Endodermal cell (in vitro differentiated cells): ENCODE measurements at regions not wholly inside any gene's neighbourhood (a gene's known extent, or its start where the extent isn't known, plus 50 kb on each side); places are given as distances from the start of the nearest gene placed in this dataset.

Experiments
- DNase-seq: peaks from one replicate; pipeline ENCODE4 v3.0.0-alpha.2; 2017
- H3K27ac ChIP-seq: 2 replicates; pipeline ENCODE4 v1.5.1; 2013; ENCODE audit warnings: mild to moderate bottlenecking, low read depth, low read length, moderate library complexity
- H3K27me3 ChIP-seq: 2 replicates; pipeline ENCODE4 v1.6.1; 2013; ENCODE audit warnings: mild to moderate bottlenecking, low read length, moderate library complexity; ENCODE audit not compliant: insufficient read depth, control insufficient read depth, poor library complexity, severe bottlenecking
- H3K36me3 ChIP-seq: 2 replicates; pipeline ENCODE4 v1.7.0; 2013; ENCODE audit warnings: mild to moderate bottlenecking, low read length, moderate library complexity; ENCODE audit not compliant: control insufficient read depth, insufficient read depth
- H3K4me1 ChIP-seq: one replicate; pipeline ENCODE4 v1.7.0; 2013; ENCODE audit warnings: low read length; ENCODE audit not compliant: control insufficient read depth, insufficient read depth
- H3K4me3 ChIP-seq: 2 replicates; pipeline ENCODE4 v1.5.1; 2013; ENCODE audit warnings: mild to moderate bottlenecking, low read length, moderate library complexity
- H3K9ac ChIP-seq: 2 replicates; pipeline ENCODE4 v1.6.1; 2013; ENCODE audit warnings: mild to moderate bottlenecking, low read length, moderate library complexity; ENCODE audit not compliant: poor library complexity, severe bottlenecking; ENCODE audit errors: extremely low read depth
- H3K9me3 ChIP-seq: 2 replicates; pipeline ENCODE4 v1.6.1; 2013; ENCODE audit warnings: mild to moderate bottlenecking, low read length, moderate library complexity; ENCODE audit not compliant: control insufficient read depth
- H3K27ac Mint-ChIP-seq: 2 replicates; pipeline ENCODE4 v1.8.0; 2020; ENCODE audit warnings: mixed read lengths
- H3K27me3 Mint-ChIP-seq: 2 replicates; pipeline ENCODE4 v1.8.0; 2021; ENCODE audit warnings: mild to moderate bottlenecking, mixed read lengths; ENCODE audit not compliant: insufficient read depth
- H3K36me3 Mint-ChIP-seq: 2 replicates; pipeline ENCODE4 v1.8.0; 2020; ENCODE audit warnings: low read depth, mixed read lengths
- H3K4me1 Mint-ChIP-seq: 2 replicates; pipeline ENCODE4 v1.8.0; 2020; ENCODE audit warnings: mixed read lengths
- H3K4me3 Mint-ChIP-seq: 2 replicates; pipeline ENCODE4 v1.8.0; 2020; ENCODE audit warnings: mild to moderate bottlenecking, moderate library complexity, mixed read lengths
- H3K9me3 Mint-ChIP-seq: 2 replicates; pipeline ENCODE4 v1.8.0; 2020; ENCODE audit warnings: mild to moderate bottlenecking, mixed read lengths
- WGBS, 2 experiments: methylation state at CpG; one replicate each; pipeline versions ENCODE4 v1.1.5 to v1.1.7; 2013; ENCODE audit warnings: missing lambda C conversion rate in 2 of 2, mixed read lengths in 1 of 2; ENCODE audit not compliant: insufficient coverage in 1 of 2, insufficient read length in 1 of 2; 5-methylcytosine and 5-hydroxymethylcytosine counted together
- TF ChIP-seq, protein P1 (sequence below): fragments of 200-600 bp; sonication (generic); conservative IDR thresholded peaks from 2 replicates; pipeline ENCODE4 v1.5.0; 2021; ENCODE audit warnings: antibody characterized with exemption, mild to moderate bottlenecking

DNA sequence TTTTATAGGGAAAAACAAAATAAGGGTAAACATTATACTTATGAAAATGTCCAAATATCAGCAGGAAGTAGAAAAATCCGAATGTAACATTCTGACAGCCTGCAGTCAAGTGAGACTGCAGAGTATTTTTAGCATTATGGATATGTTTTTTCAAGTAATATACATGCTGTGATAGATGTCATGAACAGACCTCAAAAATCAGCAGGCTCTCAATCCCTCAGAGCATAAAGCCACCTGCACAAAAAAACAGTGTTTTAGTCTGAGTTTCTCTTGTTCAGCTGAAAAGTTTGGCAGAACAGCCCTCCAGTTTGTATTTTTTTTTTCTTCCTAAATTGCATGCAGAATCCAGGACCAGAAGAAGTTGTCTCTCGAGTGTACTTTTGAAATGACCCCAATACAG lies 219.1 kb upstream of the FMN2 start:
- Mint-ChIP-seq H3K4me3 (no peak overlapping the region), H3K4me1 (peaks cover 3% of the 10 kb centered on the region), H3K27me3 (no peaks in the 10 kb centered on the region), H3K27ac (no peak overlapping the region), H3K9me3 (no peaks in the 10 kb centered on the region), H3K36me3 (no peaks in the 10 kb centered on the region)
- H3K27ac ChIP-seq, result no peak overlapping the region
- TF ChIP-seq, protein P1, sequence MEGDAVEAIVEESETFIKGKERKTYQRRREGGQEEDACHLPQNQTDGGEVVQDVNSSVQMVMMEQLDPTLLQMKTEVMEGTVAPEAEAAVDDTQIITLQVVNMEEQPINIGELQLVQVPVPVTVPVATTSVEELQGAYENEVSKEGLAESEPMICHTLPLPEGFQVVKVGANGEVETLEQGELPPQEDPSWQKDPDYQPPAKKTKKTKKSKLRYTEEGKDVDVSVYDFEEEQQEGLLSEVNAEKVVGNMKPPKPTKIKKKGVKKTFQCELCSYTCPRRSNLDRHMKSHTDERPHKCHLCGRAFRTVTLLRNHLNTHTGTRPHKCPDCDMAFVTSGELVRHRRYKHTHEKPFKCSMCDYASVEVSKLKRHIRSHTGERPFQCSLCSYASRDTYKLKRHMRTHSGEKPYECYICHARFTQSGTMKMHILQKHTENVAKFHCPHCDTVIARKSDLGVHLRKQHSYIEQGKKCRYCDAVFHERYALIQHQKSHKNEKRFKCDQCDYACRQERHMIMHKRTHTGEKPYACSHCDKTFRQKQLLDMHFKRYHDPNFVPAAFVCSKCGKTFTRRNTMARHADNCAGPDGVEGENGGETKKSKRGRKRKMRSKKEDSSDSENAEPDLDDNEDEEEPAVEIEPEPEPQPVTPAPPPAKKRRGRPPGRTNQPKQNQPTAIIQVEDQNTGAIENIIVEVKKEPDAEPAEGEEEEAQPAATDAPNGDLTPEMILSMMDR, result no peak
- H3K36me3 ChIP-seq, result no peaks in the 10 kb centered on the region
- no peaks in the 10 kb centered on the region for H3K9me3 ChIP-seq
- DNase-seq, result no peak
- no peaks in the 10 kb centered on the region for H3K27me3 ChIP-seq
- H3K4me3 ChIP-seq, result no peak overlapping the region
- no peaks in the 10 kb centered on the region for H3K4me1 ChIP-seq
- H3K9ac ChIP-seq, result no peak overlapping the region
- 84 to 100% methylated on average over 1 to 2 of the region's 2 CpGs for WGBS, 2 experiments

DNA sequence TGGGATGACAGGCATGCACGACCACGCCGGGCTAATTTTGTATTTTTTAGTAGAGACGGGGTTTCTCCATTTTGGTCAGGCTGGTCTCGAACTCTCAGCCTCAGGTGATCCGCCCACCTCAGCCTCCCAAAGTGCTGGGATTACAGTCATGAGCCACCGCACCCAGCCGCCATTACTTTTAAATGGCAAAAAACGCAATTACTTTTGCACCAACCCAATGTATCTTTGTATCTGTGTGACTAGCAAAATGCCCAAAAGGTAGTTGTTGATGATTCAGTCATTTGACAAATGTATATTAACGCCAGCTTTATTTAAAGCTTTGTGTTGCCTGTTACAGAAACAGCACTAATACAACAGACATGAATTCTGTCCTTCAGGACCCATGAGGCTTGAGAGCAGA lies 216.9 kb upstream of the FMN2 start:
- 84 to 96% methylated on average over 6 to 10 of the region's 10 CpGs for WGBS, 2 experiments
- DNase-seq, result no peak

DNA sequence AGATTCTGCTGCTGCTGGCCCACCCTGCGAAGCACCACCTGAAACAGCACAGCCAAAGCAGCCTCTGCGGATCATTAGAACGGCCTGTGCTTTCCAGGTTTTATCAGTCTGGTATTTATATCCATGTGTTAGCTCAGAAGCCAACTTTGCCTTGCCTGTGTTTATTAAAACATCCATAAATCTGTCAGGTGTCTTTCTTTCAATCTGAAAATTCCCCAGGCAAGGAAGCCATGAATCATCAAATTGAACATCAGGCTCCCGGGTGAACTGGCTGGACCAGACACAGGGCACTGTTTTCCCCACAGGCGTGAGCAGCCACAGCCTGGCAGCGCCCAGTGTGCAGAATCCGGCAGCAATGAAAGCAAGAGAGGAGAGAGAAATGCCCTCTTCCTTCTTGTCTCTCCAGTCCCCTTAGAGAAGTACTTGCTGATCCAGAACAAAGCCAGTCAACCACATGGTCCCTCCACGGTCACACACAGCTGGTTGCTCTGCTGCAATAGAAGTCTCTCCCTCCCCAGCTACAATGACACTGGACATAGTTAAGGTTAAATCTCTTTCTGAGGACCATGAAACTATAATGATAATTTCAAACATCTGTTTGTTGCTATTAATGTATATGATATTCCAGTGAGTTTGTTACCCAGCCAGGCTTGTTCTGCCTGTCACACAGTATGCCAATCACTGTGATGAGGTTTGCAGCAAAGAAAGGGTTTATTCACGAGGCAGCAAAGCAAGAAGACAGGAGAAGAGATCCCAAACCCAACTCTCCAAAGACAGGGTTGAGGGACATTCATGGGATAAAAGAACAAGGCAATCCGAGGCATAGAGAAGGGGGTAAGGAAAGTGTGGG lies 212.1 kb upstream of the FMN2 start:
- no peaks in the 10 kb centered on the region for H3K27me3 ChIP-seq
- H3K27ac ChIP-seq, result no peak overlapping the region
- H3K27ac Mint-ChIP-seq, result no peak overlapping the region
- no peak overlapping the region for H3K9ac ChIP-seq
- DNase-seq, result no peak
- 81 to 94% methylated on average over 5 to 10 of the region's 10 CpGs for WGBS, 2 experiments
- H3K27me3 Mint-ChIP-seq, result no peaks in the 10 kb centered on the region
- H3K4me1 ChIP-seq, result no peaks in the 10 kb centered on the region
- TF ChIP-seq, protein P1, result no peak
- no peaks in the 10 kb centered on the region for H3K36me3 Mint-ChIP-seq
- no peak overlapping the region for H3K4me3 ChIP-seq
- no peaks in the 10 kb centered on the region for H3K9me3 ChIP-seq
- H3K4me3 Mint-ChIP-seq, result no peak overlapping the region
- H3K4me1 Mint-ChIP-seq, result no peaks in the 10 kb centered on the region
- no peaks in the 10 kb centered on the region for H3K36me3 ChIP-seq
- peaks cover 2% of the 10 kb centered on the region for H3K9me3 Mint-ChIP-seq

More for the DNA sequence above, 216.9 kb upstream of the FMN2 start:
- H3K27me3 Mint-ChIP-seq, result no peaks in the 10 kb centered on the region
- no peaks in the 10 kb centered on the region for H3K4me1 ChIP-seq
- TF ChIP-seq, protein P1, result no peak
- H3K27me3 ChIP-seq, result no peaks in the 10 kb centered on the region
- no peaks in the 10 kb centered on the region for H3K9me3 Mint-ChIP-seq
- H3K27ac ChIP-seq, result no peak overlapping the region
- H3K9ac ChIP-seq, result no peak overlapping the region
- no peak overlapping the region for H3K4me3 Mint-ChIP-seq
- H3K36me3 ChIP-seq, result no peaks in the 10 kb centered on the region
- no peaks in the 10 kb centered on the region for H3K36me3 Mint-ChIP-seq
- peaks cover 3% of the 10 kb centered on the region for H3K4me1 Mint-ChIP-seq
- no peak overlapping the region for H3K4me3 ChIP-seq
- H3K9me3 ChIP-seq, result no peaks in the 10 kb centered on the region
- H3K27ac Mint-ChIP-seq, result no peak overlapping the region
